Osteocyte (in vitro differentiated cells): ENCODE measurements at regions not wholly inside any gene's neighbourhood (a gene's known extent, or its start where the extent isn't known, plus 50 kb on each side); places are given as distances from the start of the nearest gene placed in this dataset.

Source experiments
- DNase-seq: peaks from one replicate; pipeline ENCODE4 v3.0.0; 2021; ENCODE audit warnings: mixed read lengths; ENCODE audit not compliant: unreplicated experiment; ENCODE audit errors: extremely low spot score
- H3K27ac Mint-ChIP-seq: one replicate; pipeline ENCODE4 v1.8.0; 2021; ENCODE audit warnings: mild to moderate bottlenecking, mixed read lengths; ENCODE audit not compliant: unreplicated experiment
- H3K27me3 Mint-ChIP-seq: one replicate; pipeline ENCODE4 v1.8.0; 2021; ENCODE audit warnings: mixed read lengths; ENCODE audit not compliant: unreplicated experiment
- H3K36me3 Mint-ChIP-seq: one replicate; pipeline ENCODE4 v1.8.0; 2021; ENCODE audit warnings: mixed read lengths; ENCODE audit not compliant: unreplicated experiment
- H3K4me1 Mint-ChIP-seq: one replicate; pipeline ENCODE4 v1.8.0; 2021; ENCODE audit warnings: mixed read lengths; ENCODE audit not compliant: unreplicated experiment
- H3K4me3 Mint-ChIP-seq: one replicate; pipeline ENCODE4 v1.8.0; 2021; ENCODE audit warnings: mild to moderate bottlenecking, moderate library complexity, mixed read lengths; ENCODE audit not compliant: unreplicated experiment
- H3K9me3 Mint-ChIP-seq: one replicate; pipeline ENCODE4 v1.8.0; 2021; ENCODE audit warnings: mixed read lengths; ENCODE audit not compliant: unreplicated experiment
- CTCF ChIP-seq: fragments of 200-600 bp; sonication (generic); IDR thresholded peaks from 2 replicates; pipeline ENCODE4 v1.5.0; 2021; ENCODE audit warnings: antibody characterized with exemption, mild to moderate bottlenecking, moderate library complexity

- Mint-ChIP-seq H3K27me3 (peaks cover 47% of the 10 kb centered on the region), H3K4me3 (no peak overlapping the region), H3K27ac (no peak overlapping the region), H3K9me3 (peaks cover 26% of the 10 kb centered on the region), H3K36me3 (no peaks in the 10 kb centered on the region), H3K4me1 (no peaks in the 10 kb centered on the region)
- DNase-seq = no peak
- no peak for TF ChIP-seq CTCF
Measured at GRCh38 chr2:120461092-120461491, 115.2 kb downstream of the INHBB start.

- Mint-ChIP-seq H3K4me3 (no peak overlapping the region), H3K27ac (no peak overlapping the region), H3K9me3 (peaks cover 25% of the 10 kb centered on the region), H3K36me3 (no peaks in the 10 kb centered on the region), H3K27me3 (peaks cover 44% of the 10 kb centered on the region), H3K4me1 (no peaks in the 10 kb centered on the region)
- DNase-seq = no peak
- TF ChIP-seq CTCF = no peak
Measured at GRCh38 chr2:120461546-120462537, 115.9 kb downstream of the INHBB start.

- TF ChIP-seq CTCF = no peak
- Mint-ChIP-seq H3K4me3 (no peak overlapping the region), H3K27me3 (peaks cover 32% of the 10 kb centered on the region), H3K27ac (no peak overlapping the region), H3K9me3 (peaks cover 9% of the 10 kb centered on the region), H3K36me3 (no peaks in the 10 kb centered on the region), H3K4me1 (no peaks in the 10 kb centered on the region)
- no peak for DNase-seq
Measured at GRCh38 chr2:120463527-120463926, 117.6 kb downstream of the INHBB start.

- Mint-ChIP-seq H3K4me3 (no peak overlapping the region), H3K4me1 (no peaks in the 10 kb centered on the region), H3K36me3 (no peaks in the 10 kb centered on the region), H3K27ac (no peak overlapping the region), H3K9me3 (peaks cover 4% of the 10 kb centered on the region), H3K27me3 (peaks cover 30% of the 10 kb centered on the region)
- no peak for TF ChIP-seq CTCF
- no peak for DNase-seq
Measured at GRCh38 chr2:120463996-120464395, 118.1 kb downstream of the INHBB start.

GRCh38 chr2:120464448-120464931 is 118.6 kb downstream of the INHBB start:
- DNase-seq = no peak
- Mint-ChIP-seq H3K4me1 (no peaks in the 10 kb centered on the region), H3K4me3 (no peak overlapping the region), H3K27me3 (peaks cover 28% of the 10 kb centered on the region), H3K9me3 (no peaks in the 10 kb centered on the region), H3K36me3 (no peaks in the 10 kb centered on the region), H3K27ac (no peak overlapping the region)
- no peak for TF ChIP-seq CTCF
